Endodermal cell (in vitro differentiated cells): ENCODE measurements at regions not wholly inside any gene's neighbourhood (a gene's known extent, or its start where the extent isn't known, plus 50 kb on each side); places are given as distances from the start of the nearest gene placed in this dataset.

Experiments used
- DNase-seq: peaks from one replicate; pipeline ENCODE4 v3.0.0-alpha.2; 2017
- H3K27ac ChIP-seq: 2 replicates; pipeline ENCODE4 v1.5.1; 2013; ENCODE audit warnings: mild to moderate bottlenecking, low read depth, low read length, moderate library complexity
- H3K27me3 ChIP-seq: 2 replicates; pipeline ENCODE4 v1.6.1; 2013; ENCODE audit warnings: mild to moderate bottlenecking, low read length, moderate library complexity; ENCODE audit not compliant: insufficient read depth, control insufficient read depth, poor library complexity, severe bottlenecking
- H3K36me3 ChIP-seq: 2 replicates; pipeline ENCODE4 v1.7.0; 2013; ENCODE audit warnings: mild to moderate bottlenecking, low read length, moderate library complexity; ENCODE audit not compliant: control insufficient read depth, insufficient read depth
- H3K4me1 ChIP-seq: one replicate; pipeline ENCODE4 v1.7.0; 2013; ENCODE audit warnings: low read length; ENCODE audit not compliant: control insufficient read depth, insufficient read depth
- H3K4me3 ChIP-seq: 2 replicates; pipeline ENCODE4 v1.5.1; 2013; ENCODE audit warnings: mild to moderate bottlenecking, low read length, moderate library complexity
- H3K9ac ChIP-seq: 2 replicates; pipeline ENCODE4 v1.6.1; 2013; ENCODE audit warnings: mild to moderate bottlenecking, low read length, moderate library complexity; ENCODE audit not compliant: poor library complexity, severe bottlenecking; ENCODE audit errors: extremely low read depth
- H3K9me3 ChIP-seq: 2 replicates; pipeline ENCODE4 v1.6.1; 2013; ENCODE audit warnings: mild to moderate bottlenecking, low read length, moderate library complexity; ENCODE audit not compliant: control insufficient read depth
- H3K27ac Mint-ChIP-seq: 2 replicates; pipeline ENCODE4 v1.8.0; 2020; ENCODE audit warnings: mixed read lengths
- H3K27me3 Mint-ChIP-seq: 2 replicates; pipeline ENCODE4 v1.8.0; 2021; ENCODE audit warnings: mild to moderate bottlenecking, mixed read lengths; ENCODE audit not compliant: insufficient read depth
- H3K36me3 Mint-ChIP-seq: 2 replicates; pipeline ENCODE4 v1.8.0; 2020; ENCODE audit warnings: low read depth, mixed read lengths
- H3K4me1 Mint-ChIP-seq: 2 replicates; pipeline ENCODE4 v1.8.0; 2020; ENCODE audit warnings: mixed read lengths
- H3K4me3 Mint-ChIP-seq: 2 replicates; pipeline ENCODE4 v1.8.0; 2020; ENCODE audit warnings: mild to moderate bottlenecking, moderate library complexity, mixed read lengths
- H3K9me3 Mint-ChIP-seq: 2 replicates; pipeline ENCODE4 v1.8.0; 2020; ENCODE audit warnings: mild to moderate bottlenecking, mixed read lengths
- CTCF ChIP-seq: fragments of 200-600 bp; sonication (generic); conservative IDR thresholded peaks from 2 replicates; pipeline ENCODE4 v1.5.0; 2021; ENCODE audit warnings: antibody characterized with exemption, mild to moderate bottlenecking
- WGBS, 2 experiments: methylation state at CpG; one replicate each; pipeline versions ENCODE4 v1.1.5 to v1.1.7; 2013; ENCODE audit warnings: missing lambda C conversion rate in 2 of 2, mixed read lengths in 1 of 2; ENCODE audit not compliant: insufficient coverage in 1 of 2, insufficient read length in 1 of 2; 5-methylcytosine and 5-hydroxymethylcytosine counted together

- Histone ChIP-seq H3K27ac (no peak overlapping the region), H3K27me3 (no peaks in the 10 kb centered on the region), H3K4me1 (no peaks in the 10 kb centered on the region), H3K9ac (no peak overlapping the region), H3K36me3 (no peaks in the 10 kb centered on the region), H3K9me3 (no peaks in the 10 kb centered on the region), H3K4me3 (no peak overlapping the region)
- H3K4me3 Mint-ChIP-seq = no peak overlapping the region
- no peaks in the 10 kb centered on the region for H3K36me3 Mint-ChIP-seq
- TF ChIP-seq CTCF = no peak
- DNase-seq = no peak
- H3K27ac Mint-ChIP-seq = no peak overlapping the region
- peaks cover 7% of the 10 kb centered on the region for H3K4me1 Mint-ChIP-seq
- peaks cover 3% of the 10 kb centered on the region for H3K9me3 Mint-ChIP-seq
- WGBS, 2 experiments = 71 to 94% methylated on average over 1 of the region's 1 CpG
- H3K27me3 Mint-ChIP-seq = peaks cover 2% of the 10 kb centered on the region
Observed at GRCh38 chr16:56134790-56135189, 56.5 kb upstream of the GNAO1 start.

GRCh38 chr16:56125922-56126321, 65.4 kb upstream of the GNAO1 start:
- H3K27ac Mint-ChIP-seq = no peak overlapping the region
- peaks cover 4% of the 10 kb centered on the region for H3K27me3 Mint-ChIP-seq
- no peaks in the 10 kb centered on the region for H3K36me3 Mint-ChIP-seq
- Histone ChIP-seq H3K4me1 (no peaks in the 10 kb centered on the region), H3K9me3 (no peaks in the 10 kb centered on the region), H3K27ac (no peak overlapping the region), H3K27me3 (no peaks in the 10 kb centered on the region), H3K9ac (no peak overlapping the region), H3K36me3 (no peaks in the 10 kb centered on the region), H3K4me3 (no peak overlapping the region)
- no peak for TF ChIP-seq CTCF
- WGBS, 2 experiments = 97% methylated on average over 1 of the region's 1 CpG; no CpG with 5 or more reads in 1 of the 2 experiments
- no peak for DNase-seq
- H3K4me3 Mint-ChIP-seq = no peak overlapping the region
- no peaks in the 10 kb centered on the region for H3K4me1 Mint-ChIP-seq
- H3K9me3 Mint-ChIP-seq = no peaks in the 10 kb centered on the region

- Histone ChIP-seq H3K4me3 (no peak overlapping the region), H3K27me3 (no peaks in the 10 kb centered on the region), H3K27ac (no peak overlapping the region), H3K9me3 (no peaks in the 10 kb centered on the region), H3K4me1 (no peaks in the 10 kb centered on the region), H3K9ac (no peak overlapping the region), H3K36me3 (no peaks in the 10 kb centered on the region)
- no peak for DNase-seq
- no peaks in the 10 kb centered on the region for H3K4me1 Mint-ChIP-seq
- no peaks in the 10 kb centered on the region for H3K9me3 Mint-ChIP-seq
- WGBS, 2 experiments = 90% methylated on average over 2 of the region's 2 CpGs; no CpG with 5 or more reads in 1 of the 2 experiments
- no peak for TF ChIP-seq CTCF
- no peak overlapping the region for H3K27ac Mint-ChIP-seq
- H3K27me3 Mint-ChIP-seq = peaks cover 4% of the 10 kb centered on the region
- H3K36me3 Mint-ChIP-seq = no peaks in the 10 kb centered on the region
- H3K4me3 Mint-ChIP-seq = no peak overlapping the region
Observed at GRCh38 chr16:56122251-56122650, 69.0 kb upstream of the GNAO1 start.
